IMR-90 (cell line): ENCODE measurements at regions not wholly inside any gene's neighbourhood (a gene's known extent, or its start where the extent isn't known, plus 50 kb on each side); places are given as distances from the start of the nearest gene placed in this dataset.

Experiments
- CEBPB ChIP-seq: IDR thresholded peaks from 2 replicates; pipeline ENCODE4 v1.6.1; 2012; ENCODE audit warnings: low read depth, low read length, improper control_type of control experiment
- CHD1 ChIP-seq: IDR thresholded peaks from 2 replicates; pipeline ENCODE4 v1.6.1; 2012; ENCODE audit warnings: low read depth, low read length, improper control_type of control experiment
- POLR2A ChIP-seq: IDR thresholded peaks from 2 replicates; pipeline ENCODE4 v1.6.1; 2012; ENCODE audit warnings: mild to moderate bottlenecking, low read depth, low read length
- TF ChIP-seq, protein P1 (sequence below): conservative IDR thresholded peaks from 2 replicates; pipeline ENCODE4 v1.5.1; 2012; ENCODE audit warnings: mild to moderate bottlenecking, low read depth, low read length, improper control_type of control experiment
- TF ChIP-seq, protein P2 (sequence below): fragments of 150-350 bp; IDR thresholded peaks from 2 replicates; pipeline ENCODE4 v1.6.1; 2016; ENCODE audit warnings: low read depth, mild to moderate bottlenecking, low read length, moderate library complexity, borderline replicate concordance

DNA sequence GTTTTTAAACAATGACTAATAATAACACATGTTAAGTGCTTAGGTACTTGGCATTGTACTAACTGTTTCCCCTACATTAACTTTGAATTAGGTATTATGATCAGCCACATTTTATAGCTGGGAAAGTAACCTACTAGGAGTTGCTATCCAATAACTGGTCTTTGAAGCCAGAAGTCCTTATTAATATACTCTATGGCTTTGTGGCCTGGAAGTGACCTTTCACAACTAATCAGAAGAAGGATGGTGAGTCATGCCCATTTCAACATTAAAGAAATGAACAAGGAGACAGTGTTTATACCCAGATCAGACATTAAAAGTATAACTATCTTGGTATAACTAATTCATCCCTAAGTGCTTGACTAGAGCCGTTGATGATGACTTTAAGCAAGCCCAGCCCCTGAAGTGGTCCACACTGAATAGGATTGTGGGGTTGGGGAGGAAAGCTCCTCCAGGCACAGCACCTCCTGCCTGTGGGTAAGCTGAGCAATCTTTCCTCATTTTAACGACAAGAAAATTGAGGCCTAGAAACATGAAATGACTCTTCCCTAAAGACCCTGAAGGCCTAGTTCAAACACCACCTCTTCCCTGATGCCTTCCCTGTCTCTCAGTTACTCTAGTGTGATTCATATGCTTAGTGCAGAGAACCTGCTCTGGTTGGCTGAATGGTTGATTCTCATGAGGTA, 71.6 kb upstream of the RFX8 start:
- no peak for TF ChIP-seq CEBPB
- TF ChIP-seq, protein P1, sequence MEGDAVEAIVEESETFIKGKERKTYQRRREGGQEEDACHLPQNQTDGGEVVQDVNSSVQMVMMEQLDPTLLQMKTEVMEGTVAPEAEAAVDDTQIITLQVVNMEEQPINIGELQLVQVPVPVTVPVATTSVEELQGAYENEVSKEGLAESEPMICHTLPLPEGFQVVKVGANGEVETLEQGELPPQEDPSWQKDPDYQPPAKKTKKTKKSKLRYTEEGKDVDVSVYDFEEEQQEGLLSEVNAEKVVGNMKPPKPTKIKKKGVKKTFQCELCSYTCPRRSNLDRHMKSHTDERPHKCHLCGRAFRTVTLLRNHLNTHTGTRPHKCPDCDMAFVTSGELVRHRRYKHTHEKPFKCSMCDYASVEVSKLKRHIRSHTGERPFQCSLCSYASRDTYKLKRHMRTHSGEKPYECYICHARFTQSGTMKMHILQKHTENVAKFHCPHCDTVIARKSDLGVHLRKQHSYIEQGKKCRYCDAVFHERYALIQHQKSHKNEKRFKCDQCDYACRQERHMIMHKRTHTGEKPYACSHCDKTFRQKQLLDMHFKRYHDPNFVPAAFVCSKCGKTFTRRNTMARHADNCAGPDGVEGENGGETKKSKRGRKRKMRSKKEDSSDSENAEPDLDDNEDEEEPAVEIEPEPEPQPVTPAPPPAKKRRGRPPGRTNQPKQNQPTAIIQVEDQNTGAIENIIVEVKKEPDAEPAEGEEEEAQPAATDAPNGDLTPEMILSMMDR = no peak
- no peak for TF ChIP-seq CHD1
- TF ChIP-seq, protein P2, sequence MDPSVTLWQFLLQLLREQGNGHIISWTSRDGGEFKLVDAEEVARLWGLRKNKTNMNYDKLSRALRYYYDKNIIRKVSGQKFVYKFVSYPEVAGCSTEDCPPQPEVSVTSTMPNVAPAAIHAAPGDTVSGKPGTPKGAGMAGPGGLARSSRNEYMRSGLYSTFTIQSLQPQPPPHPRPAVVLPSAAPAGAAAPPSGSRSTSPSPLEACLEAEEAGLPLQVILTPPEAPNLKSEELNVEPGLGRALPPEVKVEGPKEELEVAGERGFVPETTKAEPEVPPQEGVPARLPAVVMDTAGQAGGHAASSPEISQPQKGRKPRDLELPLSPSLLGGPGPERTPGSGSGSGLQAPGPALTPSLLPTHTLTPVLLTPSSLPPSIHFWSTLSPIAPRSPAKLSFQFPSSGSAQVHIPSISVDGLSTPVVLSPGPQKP = no peak
- TF ChIP-seq POLR2A = no peak
